ENCODE measurements at regions not wholly inside any gene's neighbourhood (a gene's known extent, or its start where the extent isn't known, plus 50 kb on each side); places are given as distances from the start of the nearest gene placed in this dataset.

- DNase-seq (no peak), ATAC-seq (ENCODE audit: low read depth) (no peak)
- Histone ChIP-seq H3K23ac (ENCODE audit: low read depth, low read length) (no peak overlapping the region), H2BK20ac (ENCODE audit: low read depth, low read length) (no peak overlapping the region), H3K18ac (ENCODE audit: low read depth, low read length) (no peak overlapping the region), H3K14ac (replicated peaks; ENCODE audit: low read depth, low read length) (no peak overlapping the region), H4K8ac (ENCODE audit: low read depth in 2 of 2, low read length in 2 of 2) (no peak overlapping the region), H3K9ac (ENCODE audit: low read depth, low read length) (no peak overlapping the region), H2BK120ac (ENCODE audit: low read depth, low read length) (no peak overlapping the region), H4K91ac (ENCODE audit: insufficient read depth, low read depth, low read length) (no peak overlapping the region), H4K20me1 (ENCODE audit: insufficient read depth, low read length) (no peaks in the 10 kb centered on the region), H3K4me1 (ENCODE audit: control insufficient read depth, insufficient read depth, low read length) (no peaks in the 10 kb centered on the region), H2AFZ (replicated peaks; ENCODE audit: low read length, poor library complexity) (no peak overlapping the region), H3K27ac (ENCODE audit: insufficient read depth, low read length) (no peak overlapping the region), H3K9me3 (ENCODE audit: control insufficient read depth, insufficient read depth, low read length) (peaks cover 2% of the 10 kb centered on the region), H3K56ac (ENCODE audit: extremely low read depth, insufficient read depth, low read length) (no peak overlapping the region), H4K5ac (ENCODE audit: low read depth, low read length) (no peak overlapping the region), H2BK5ac (ENCODE audit: low read depth, low read length, poor library complexity, severe bottlenecking) (no peak overlapping the region), H3K4ac (ENCODE audit: low read depth, low read length) (no peak overlapping the region), H3K27me3 (ENCODE audit: control insufficient read depth, insufficient read depth, low read length) (no peaks in the 10 kb centered on the region), H3K4me3 (ENCODE audit: insufficient read depth, low read depth, low read length) (no peak overlapping the region), H3K79me1 (ENCODE audit: low read depth in 1 of 2, low read length in 2 of 2) (no peaks in the 10 kb centered on the region), H2AK9ac (replicated peaks; ENCODE audit: low read depth, low read length, poor library complexity) (no peak overlapping the region), H2AK5ac (ENCODE audit: low read depth, low read length) (no peak overlapping the region), H3K9me1 (ENCODE audit: insufficient read depth, low read length) (no peaks in the 10 kb centered on the region), H3K4me2 (ENCODE audit: low read depth, low read length) (no peak overlapping the region), H3K36me3 (ENCODE audit: control insufficient read depth, insufficient read depth, low read length) (no peaks in the 10 kb centered on the region), H2BK15ac (ENCODE audit: low read depth, low read length) (no peak overlapping the region)
- CTCF ChIA-PET, result interaction anchor here (0.6 kb wide), 1 partner anchor 8 kb away, joined by 4 read pairs; no protein-coding TSS in a partner anchor
- in situ Hi-C loops (cut with MboI; ENCODE audit: low sequenced_read_pairs), result no loop called here
- WGBS, 2 experiments (ENCODE audit: extremely low coverage in 2 of 2, insufficient read length in 1 of 2), result no CpG with 5 or more reads among the region's 1 CpG
- POLR2A ChIA-PET (ENCODE audit: unreplicated experiment), result no interaction called here
- dilution Hi-C loops (cut with HindIII; ENCODE audit: low sequenced_read_pairs, unreplicated experiment), result no loop called here
- no TSS peak for BruUV-seq (replicated peaks)
- TF ChIP-seq POLR2A (IDR thresholded peaks at IDR 0.05; ENCODE audit: low read depth, low read length) (no peak), FOS (IDR thresholded peaks at IDR 0.05; ENCODE audit: low read depth, low read length) (no peak), MXI1 (IDR thresholded peaks at IDR 0.05; ENCODE audit: borderline replicate concordance, low read depth, low read length) (no peak), BHLHE40 (IDR thresholded peaks at IDR 0.05; ENCODE audit: low read depth, low read length) (no peak), RFX5 (IDR thresholded peaks at IDR 0.05; ENCODE audit: low read depth, low read length) (no peak), CTCF (conservative IDR thresholded peaks at IDR 0.05; ENCODE audit: low read depth, low read length) (no peak), CEBPB (IDR thresholded peaks at IDR 0.05; ENCODE audit: low read depth, low read length) (no peak), CHD1 (IDR thresholded peaks at IDR 0.05; ENCODE audit: low read depth, low read length) (no peak), MAFK (IDR thresholded peaks at IDR 0.05; ENCODE audit: low read depth, low read length) (no peak), SMC3 (IDR thresholded peaks at IDR 0.05; ENCODE audit: low read depth, low read length) (no peak), NFE2L2 (IDR thresholded peaks at IDR 0.05; ENCODE audit: low read depth, low read length) (no peak), RCOR1 (IDR thresholded peaks at IDR 0.05; ENCODE audit: insufficient replicate concordance, low read length) (no peak), MAZ (IDR thresholded peaks at IDR 0.05; ENCODE audit: borderline replicate concordance, low read depth, low read length) (no peak)
- intact Hi-C loops (cut with micrococcal nuclease), result no loop called here
Measured at GRCh38 chr4:138500869-138501268, 258.7 kb upstream of the SLC7A11 start.
